ENCODE measurements at regions not wholly inside any gene's neighbourhood (a gene's known extent, or its start where the extent isn't known, plus 50 kb on each side); places are given as distances from the start of the nearest gene placed in this dataset.

- TF ChIP-seq, protein P1, sequence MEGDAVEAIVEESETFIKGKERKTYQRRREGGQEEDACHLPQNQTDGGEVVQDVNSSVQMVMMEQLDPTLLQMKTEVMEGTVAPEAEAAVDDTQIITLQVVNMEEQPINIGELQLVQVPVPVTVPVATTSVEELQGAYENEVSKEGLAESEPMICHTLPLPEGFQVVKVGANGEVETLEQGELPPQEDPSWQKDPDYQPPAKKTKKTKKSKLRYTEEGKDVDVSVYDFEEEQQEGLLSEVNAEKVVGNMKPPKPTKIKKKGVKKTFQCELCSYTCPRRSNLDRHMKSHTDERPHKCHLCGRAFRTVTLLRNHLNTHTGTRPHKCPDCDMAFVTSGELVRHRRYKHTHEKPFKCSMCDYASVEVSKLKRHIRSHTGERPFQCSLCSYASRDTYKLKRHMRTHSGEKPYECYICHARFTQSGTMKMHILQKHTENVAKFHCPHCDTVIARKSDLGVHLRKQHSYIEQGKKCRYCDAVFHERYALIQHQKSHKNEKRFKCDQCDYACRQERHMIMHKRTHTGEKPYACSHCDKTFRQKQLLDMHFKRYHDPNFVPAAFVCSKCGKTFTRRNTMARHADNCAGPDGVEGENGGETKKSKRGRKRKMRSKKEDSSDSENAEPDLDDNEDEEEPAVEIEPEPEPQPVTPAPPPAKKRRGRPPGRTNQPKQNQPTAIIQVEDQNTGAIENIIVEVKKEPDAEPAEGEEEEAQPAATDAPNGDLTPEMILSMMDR (IDR thresholded peaks at IDR 0.05; ENCODE audit: partially characterized antibody, unreplicated experiment) = no peak
- peaks cover 5% of the 10 kb centered on the region for H3K36me3 Mint-ChIP-seq (ENCODE audit: unreplicated experiment)
- no peaks in the 10 kb centered on the region for H3K27me3 Mint-ChIP-seq (ENCODE audit: unreplicated experiment)
- no peak overlapping the region for H3K27ac Mint-ChIP-seq (ENCODE audit: unreplicated experiment)
- H3K9me3 Mint-ChIP-seq (ENCODE audit: unreplicated experiment) = no peaks in the 10 kb centered on the region
- peaks cover 7% of the 10 kb centered on the region for H3K4me1 Mint-ChIP-seq (ENCODE audit: low read depth, unreplicated experiment)
- no peak overlapping the region for H3K4me3 Mint-ChIP-seq (ENCODE audit: unreplicated experiment)
- no peak for DNase-seq
Measured at GRCh38 chr4:84024405-84024804, 474.7 kb downstream of the NKX6-1 start.

GRCh38 chr4:84022564-84022963, 476.5 kb downstream of the NKX6-1 start:
- Mint-ChIP-seq H3K27me3 (ENCODE audit: unreplicated experiment) (no peaks in the 10 kb centered on the region), H3K4me1 (ENCODE audit: low read depth, unreplicated experiment) (peaks cover 6% of the 10 kb centered on the region)

GRCh38 chr4:84019626-84020025, 479.5 kb downstream of the NKX6-1 start:
- DNase-seq = no peak
- Mint-ChIP-seq H3K9me3 (ENCODE audit: unreplicated experiment) (no peaks in the 10 kb centered on the region), H3K4me1 (ENCODE audit: low read depth, unreplicated experiment) (peaks cover 6% of the 10 kb centered on the region), H3K27me3 (ENCODE audit: unreplicated experiment) (no peaks in the 10 kb centered on the region), H3K4me3 (ENCODE audit: unreplicated experiment) (no peak overlapping the region), H3K36me3 (ENCODE audit: unreplicated experiment) (no peaks in the 10 kb centered on the region), H3K27ac (ENCODE audit: unreplicated experiment) (no peak overlapping the region)
- TF ChIP-seq, protein P1 (IDR thresholded peaks at IDR 0.05; ENCODE audit: partially characterized antibody, unreplicated experiment) = no peak

More at GRCh38 chr4:84022564-84022963, 476.5 kb downstream of the NKX6-1 start:
- DNase-seq = peak; percentile 17
- H3K9me3 Mint-ChIP-seq (ENCODE audit: unreplicated experiment) = no peaks in the 10 kb centered on the region
- H3K27ac Mint-ChIP-seq (ENCODE audit: unreplicated experiment) = no peak overlapping the region
- TF ChIP-seq, protein P1 (IDR thresholded peaks at IDR 0.05; ENCODE audit: partially characterized antibody, unreplicated experiment) = no peak
- H3K36me3 Mint-ChIP-seq (ENCODE audit: unreplicated experiment) = peaks cover 5% of the 10 kb centered on the region
- no peak overlapping the region for H3K4me3 Mint-ChIP-seq (ENCODE audit: unreplicated experiment)

GRCh38 chr4:84003046-84003445, 467.1 kb downstream of the GPAT3 start:
- Mint-ChIP-seq H3K4me3 (ENCODE audit: unreplicated experiment) (no peak overlapping the region), H3K4me1 (ENCODE audit: low read depth, unreplicated experiment) (no peaks in the 10 kb centered on the region), H3K9me3 (ENCODE audit: unreplicated experiment) (no peaks in the 10 kb centered on the region), H3K36me3 (ENCODE audit: unreplicated experiment) (no peaks in the 10 kb centered on the region), H3K27ac (ENCODE audit: unreplicated experiment) (no peak overlapping the region), H3K27me3 (ENCODE audit: unreplicated experiment) (no peaks in the 10 kb centered on the region)
- TF ChIP-seq, protein P1 (IDR thresholded peaks at IDR 0.05; ENCODE audit: partially characterized antibody, unreplicated experiment) = no peak
- no peak for DNase-seq

DNA sequence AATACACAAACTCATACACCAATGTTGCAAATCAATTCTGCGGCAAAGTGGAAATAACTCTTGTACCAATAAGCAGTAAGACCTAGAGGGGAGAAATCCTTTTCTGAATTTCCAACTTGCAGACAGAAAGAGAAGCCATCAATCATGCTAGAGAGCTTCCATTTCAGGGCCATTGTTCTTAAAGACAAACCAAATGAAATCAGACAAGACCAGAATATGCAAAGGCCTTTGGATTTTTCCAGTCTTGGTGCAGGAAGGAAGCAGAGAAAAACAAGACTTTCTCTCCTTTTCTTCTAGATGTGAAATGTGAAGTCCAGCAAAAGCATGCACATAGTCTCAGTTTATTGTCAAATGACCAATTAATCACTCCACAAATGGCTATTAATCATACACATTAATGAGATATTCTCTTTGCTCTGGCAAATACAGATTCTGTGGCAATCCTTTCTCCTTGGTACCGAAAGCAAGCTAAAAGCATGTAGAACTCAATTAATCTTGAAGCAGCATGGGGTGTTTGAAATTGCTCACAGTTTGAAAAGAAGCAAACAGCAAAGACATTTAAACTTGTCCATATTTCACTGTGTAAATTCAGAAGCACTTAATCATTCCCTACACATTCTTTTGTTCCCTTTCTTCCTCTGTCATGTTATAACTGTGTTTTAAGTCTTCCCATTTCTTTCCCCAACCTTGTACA, 466.1 kb downstream of the GPAT3 start:
- TF ChIP-seq, protein P1 (IDR thresholded peaks at IDR 0.05; ENCODE audit: partially characterized antibody, unreplicated experiment) = no peak
- Mint-ChIP-seq H3K27ac (ENCODE audit: unreplicated experiment) (no peak overlapping the region), H3K4me1 (ENCODE audit: low read depth, unreplicated experiment) (no peaks in the 10 kb centered on the region), H3K27me3 (ENCODE audit: unreplicated experiment) (no peaks in the 10 kb centered on the region), H3K9me3 (ENCODE audit: unreplicated experiment) (no peaks in the 10 kb centered on the region), H3K36me3 (ENCODE audit: unreplicated experiment) (no peaks in the 10 kb centered on the region), H3K4me3 (ENCODE audit: unreplicated experiment) (no peak overlapping the region)
- DNase-seq = no peak
